Transverse colon (tissue), 4 donors: ENCODE measurements at regions not wholly inside any gene's neighbourhood (a gene's known extent, or its start where the extent isn't known, plus 50 kb on each side); places are given as distances from the start of the nearest gene placed in this dataset.

Source experiments
- DNase-seq: peaks from one replicate; pipeline ENCODE4 v3.0.0-alpha.2; 2019
- H3K27ac ChIP-seq, 4 donors: fragments of 200-600 bp; sonication (generic); 2 replicates each; pipeline ENCODE4 v1.5.1; 2016 to 2018; ENCODE audit warnings: inconsistent platforms in 4 of 4
- H3K27me3 ChIP-seq: fragments of 200-600 bp; sonication (generic); 2 replicates; pipeline ENCODE4 v1.5.1; 2017; ENCODE audit warnings: inconsistent platforms
- H3K36me3 ChIP-seq, 4 donors: fragments of 200-600 bp; sonication (generic); 2 replicates each; pipeline ENCODE4 v1.5.1; 2017 to 2019; ENCODE audit warnings: inconsistent platforms in 4 of 4
- H3K4me1 ChIP-seq, 4 donors: fragments of 200-600 bp; sonication (generic); 2 replicates each; pipeline ENCODE4 v1.5.1; 2017 to 2020; ENCODE audit warnings: inconsistent platforms in 4 of 4
- H3K4me3 ChIP-seq, 4 donors: fragments of 200-600 bp; sonication (generic); 1 replicate in 1 of 4; 2 replicates in 3 of 4; pipeline versions ENCODE4 v1.5.1 to v1.6.1; 2017 to 2019; ENCODE audit warnings: inconsistent platforms in 4 of 4
- H3K9me3 ChIP-seq, 2 donors: fragments of 200-600 bp; sonication (generic); 2 replicates each; pipeline ENCODE4 v1.5.1; 2017 to 2019; ENCODE audit warnings: inconsistent platforms in 2 of 2
- CTCF ChIP-seq, 5 experiments: fragments of 200-600 bp in 3 of 5; fragments of 450-650 bp in 2 of 5; sonication (generic) in 3 of 5; IDR thresholded peaks; 1 replicate in 2 of 5; 2 replicates in 3 of 5; pipeline ENCODE4 v1.5.1; 2016 to 2017; ENCODE audit warnings: antibody characterized with exemption in 5 of 5, inconsistent platforms in 3 of 5, mild to moderate bottlenecking in 2 of 5, moderate library complexity in 1 of 5
- EP300 ChIP-seq: sonication (generic); formaldehyde crosslinking; IDR thresholded peaks from one replicate; pipeline ENCODE4 v1.6.1; 2017; ENCODE audit warnings: antibody characterized with exemption, low read depth
- POLR2A ChIP-seq: fragments of 450-650 bp; IDR thresholded peaks from one replicate; pipeline ENCODE4 v1.6.1; 2016; ENCODE audit warnings: antibody characterized with exemption, mild to moderate bottlenecking, moderate library complexity
- POLR2AphosphoS5 ChIP-seq, 3 donors: sonication (generic); formaldehyde crosslinking; IDR thresholded peaks; one replicate each; pipeline ENCODE4 v1.6.1; 2016; ENCODE audit warnings: antibody characterized with exemption in 3 of 3
- WGBS, 2 donors: methylation state at CpG; one replicate each; pipeline ENCODE4 v1.1.5; 2018; ENCODE audit warnings: low coverage in 1 of 2; 5-methylcytosine and 5-hydroxymethylcytosine counted together
- in situ Hi-C, 4 donors: fragments of 200-750 bp; cut with MboI; loops; one replicate each; pipeline versions ENCODE4 v1.15.0 to v1.15.1; 2017; ENCODE audit warnings: low sequenced_read_pairs in 3 of 4, low pct_ligation_motif_present in 1 of 4, low pct_unique_long_range_greater_than_20kb in 1 of 4
- intact Hi-C: fragments of 100-400 bp; cut with DNase I; formaldehyde crosslinking; loops from one replicate; pipeline ENCODE4 v1.15.1; 2023; ENCODE audit warnings: low total_unique reads

GRCh38 chr6:97465877-97466561 is 183.0 kb upstream of the MMS22L start:
- 34 to 60% methylated on average over 2 to 6 of the region's 6 CpGs for WGBS, 2 donors
- Histone ChIP-seq H3K36me3 (no peaks in the 10 kb centered on the region), H3K4me3 (no peak overlapping the region), H3K27ac (no peak overlapping the region), H3K27me3 (no peaks in the 10 kb centered on the region), H3K4me1 (no peaks in the 10 kb centered on the region), H3K9me3 (no peaks in the 10 kb centered on the region)
- DNase-seq: no peak
- TF ChIP-seq POLR2AphosphoS5 (IDR thresholded peaks at IDR 0.05) (no peak), CTCF (IDR thresholded peaks at IDR 0.05) (no peak), EP300 (no peak), POLR2A (no peak)
- intact Hi-C loops: no loop called here
- in situ Hi-C loops: no loop called here

GRCh38 chr6:97468981-97469380 is 186.0 kb upstream of the MMS22L start:
- intact Hi-C loops: no loop called here
- H3K36me3 ChIP-seq: no peaks in the 10 kb centered on the region
- H3K4me3 ChIP-seq: no peak overlapping the region
- no peak for TF ChIP-seq POLR2AphosphoS5 (IDR thresholded peaks at IDR 0.05)
- no peak for TF ChIP-seq POLR2A
- TF ChIP-seq EP300: no peak
- TF ChIP-seq CTCF (IDR thresholded peaks at IDR 0.05): no peak
- no peaks in the 10 kb centered on the region for H3K27me3 ChIP-seq
- no peaks in the 10 kb centered on the region for H3K4me1 ChIP-seq
- no peak for DNase-seq
- H3K27ac ChIP-seq: no peak overlapping the region
- in situ Hi-C loops: no loop called here
- no peaks in the 10 kb centered on the region for H3K9me3 ChIP-seq

GRCh38 chr6:97469451-97469850 is 186.4 kb upstream of the MMS22L start:
- 71 to 76% methylated on average over 1 of the region's 1 CpG for WGBS, 2 donors
- intact Hi-C loops: no loop called here
- no peak for DNase-seq
- Histone ChIP-seq H3K27ac (no peak overlapping the region), H3K4me3 (no peak overlapping the region), H3K9me3 (no peaks in the 10 kb centered on the region), H3K4me1 (no peaks in the 10 kb centered on the region), H3K27me3 (no peaks in the 10 kb centered on the region), H3K36me3 (no peaks in the 10 kb centered on the region)
- in situ Hi-C loops: no loop called here
- TF ChIP-seq CTCF (IDR thresholded peaks at IDR 0.05): no peak
- TF ChIP-seq POLR2AphosphoS5 (IDR thresholded peaks at IDR 0.05): no peak
- no peak for TF ChIP-seq POLR2A
- TF ChIP-seq EP300: no peak

- in situ Hi-C loops: no loop called here
- no peaks in the 10 kb centered on the region for H3K36me3 ChIP-seq
- no peaks in the 10 kb centered on the region for H3K4me1 ChIP-seq
- TF ChIP-seq EP300 (no peak), CTCF (IDR thresholded peaks at IDR 0.05) (no peak), POLR2A (no peak), POLR2AphosphoS5 (IDR thresholded peaks at IDR 0.05) (no peak)
- H3K27ac ChIP-seq: no peak overlapping the region
- H3K27me3 ChIP-seq: no peaks in the 10 kb centered on the region
- intact Hi-C loops: no loop called here
- no peak for DNase-seq
- H3K4me3 ChIP-seq: no peak overlapping the region
- 73 to 75% methylated on average over 2 of the region's 2 CpGs for WGBS, 2 donors
- H3K9me3 ChIP-seq: no peaks in the 10 kb centered on the region
Observed at GRCh38 chr6:97470322-97470721, 187.3 kb upstream of the MMS22L start.
